Retinal pigment epithelial cell (primary cell): ENCODE measurements at regions not wholly inside any gene's neighbourhood (a gene's known extent, or its start where the extent isn't known, plus 50 kb on each side); places are given as distances from the start of the nearest gene placed in this dataset.

ENCODE experiments used
- DNase-seq: peaks from one replicate; pipeline ENCODE4 v3.0.0-alpha.2; 2010; ENCODE audit warnings: low read depth
- H3K4me3 ChIP-seq: 2 replicates; pipeline ENCODE4 v1.5.1; 2011; ENCODE audit warnings: mild to moderate bottlenecking, low read length, control low read depth, moderate library complexity
- TF ChIP-seq, protein P1 (sequence below): conservative IDR thresholded peaks from 2 replicates; pipeline ENCODE4 v1.5.1; 2011; ENCODE audit warnings: low read depth, low read length, control low read depth, inconsistent platforms

GRCh38 chr21:16908077-16908476, 604.8 kb upstream of the CXADR start:
- peak; percentile 81 for DNase-seq
- H3K4me3 ChIP-seq = no peak overlapping the region
- TF ChIP-seq, protein P1, sequence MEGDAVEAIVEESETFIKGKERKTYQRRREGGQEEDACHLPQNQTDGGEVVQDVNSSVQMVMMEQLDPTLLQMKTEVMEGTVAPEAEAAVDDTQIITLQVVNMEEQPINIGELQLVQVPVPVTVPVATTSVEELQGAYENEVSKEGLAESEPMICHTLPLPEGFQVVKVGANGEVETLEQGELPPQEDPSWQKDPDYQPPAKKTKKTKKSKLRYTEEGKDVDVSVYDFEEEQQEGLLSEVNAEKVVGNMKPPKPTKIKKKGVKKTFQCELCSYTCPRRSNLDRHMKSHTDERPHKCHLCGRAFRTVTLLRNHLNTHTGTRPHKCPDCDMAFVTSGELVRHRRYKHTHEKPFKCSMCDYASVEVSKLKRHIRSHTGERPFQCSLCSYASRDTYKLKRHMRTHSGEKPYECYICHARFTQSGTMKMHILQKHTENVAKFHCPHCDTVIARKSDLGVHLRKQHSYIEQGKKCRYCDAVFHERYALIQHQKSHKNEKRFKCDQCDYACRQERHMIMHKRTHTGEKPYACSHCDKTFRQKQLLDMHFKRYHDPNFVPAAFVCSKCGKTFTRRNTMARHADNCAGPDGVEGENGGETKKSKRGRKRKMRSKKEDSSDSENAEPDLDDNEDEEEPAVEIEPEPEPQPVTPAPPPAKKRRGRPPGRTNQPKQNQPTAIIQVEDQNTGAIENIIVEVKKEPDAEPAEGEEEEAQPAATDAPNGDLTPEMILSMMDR = no peak

DNA sequence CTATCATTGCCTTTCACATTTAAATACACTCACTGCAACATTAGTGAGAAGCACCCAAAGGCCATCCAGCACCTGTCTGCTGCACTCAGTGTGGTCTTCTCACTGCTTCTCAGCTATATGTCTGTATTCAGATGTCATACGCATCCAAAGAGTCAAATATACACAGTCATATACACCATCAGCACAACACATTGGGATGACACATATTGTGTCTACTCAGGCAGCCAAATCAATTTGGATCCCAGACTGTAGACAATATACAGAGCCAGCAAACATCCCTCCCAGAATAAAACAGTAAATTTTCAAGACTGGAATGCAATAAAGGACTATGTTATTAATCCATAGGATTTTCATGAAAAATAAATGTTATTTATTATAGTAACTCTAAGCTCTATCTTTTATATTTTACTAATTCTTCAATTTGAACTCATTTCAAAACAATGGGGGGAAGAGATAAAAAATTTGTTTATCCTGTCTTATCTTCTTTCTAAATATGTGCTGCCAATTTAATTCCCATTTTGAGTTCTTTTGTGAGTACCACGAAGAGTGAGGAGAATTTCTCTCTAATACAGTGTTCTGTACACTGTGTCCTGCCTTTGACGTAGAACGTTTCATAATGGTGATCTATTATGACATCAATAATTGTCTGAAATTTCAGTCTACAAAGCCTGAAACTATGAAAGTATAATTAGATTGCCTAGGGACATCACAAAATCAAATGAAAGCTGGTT, 602.2 kb upstream of the CXADR start:
- H3K4me3 ChIP-seq = no peak overlapping the region
- TF ChIP-seq, protein P1 = no peak
- no peak for DNase-seq

DNA sequence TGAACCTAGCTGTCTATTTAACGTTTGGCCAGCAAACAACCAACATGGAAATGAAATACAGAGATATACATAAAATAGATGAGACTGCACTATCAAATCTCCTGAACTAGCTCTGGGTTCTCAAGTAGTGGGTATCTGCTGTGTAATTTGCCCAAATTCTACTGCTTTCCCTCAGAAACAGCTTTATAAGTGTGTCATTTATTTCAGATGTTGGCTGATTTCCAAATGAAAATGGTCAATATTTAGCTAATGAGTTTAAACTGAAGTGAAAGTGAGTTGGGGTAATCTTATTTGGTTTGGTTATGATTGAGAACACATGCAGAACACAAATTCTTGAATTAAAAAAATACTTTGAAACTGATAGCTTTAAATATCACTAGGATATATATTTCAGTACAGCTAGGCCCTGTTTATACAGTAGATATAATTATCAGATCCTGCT, 601.7 kb upstream of the CXADR start:
- no peak overlapping the region for H3K4me3 ChIP-seq
- no peak for DNase-seq
- TF ChIP-seq, protein P1 = no peak

DNA sequence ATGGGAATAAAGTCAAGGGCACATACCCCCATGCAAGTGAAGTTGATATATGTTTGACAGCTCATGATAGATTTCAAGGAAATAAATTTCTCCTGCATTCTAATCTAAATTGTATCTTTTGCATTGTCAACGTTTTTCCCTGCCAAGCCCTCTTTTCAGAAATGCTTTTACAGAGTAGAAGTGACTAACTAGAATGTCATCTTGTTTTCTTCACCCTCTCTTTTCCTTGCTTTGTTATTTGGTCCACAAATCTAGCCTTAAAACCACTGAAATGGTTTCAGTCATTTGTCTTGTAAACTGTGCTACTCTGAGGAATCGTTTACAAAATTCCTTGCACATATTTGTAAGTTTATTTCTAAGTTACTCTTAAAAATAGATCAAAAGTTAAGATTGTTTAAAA, 600.8 kb upstream of the CXADR start:
- TF ChIP-seq, protein P1 = no peak
- H3K4me3 ChIP-seq = no peak overlapping the region
- DNase-seq = peak; percentile 13

GRCh38 chr21:16913010-16913409, 599.8 kb upstream of the CXADR start:
- no peak overlapping the region for H3K4me3 ChIP-seq
- TF ChIP-seq, protein P1 = no peak
- no peak for DNase-seq

GRCh38 chr21:16928439-16928838, 584.4 kb upstream of the CXADR start:
- no peak overlapping the region for H3K4me3 ChIP-seq
- no peak for DNase-seq
- TF ChIP-seq, protein P1 = no peak

- H3K4me3 ChIP-seq = no peak overlapping the region
- TF ChIP-seq, protein P1 = no peak
- DNase-seq = no peak
Measured at GRCh38 chr21:16932314-16932713, 580.5 kb upstream of the CXADR start.
